ENCODE measurements at regions not wholly inside any gene's neighbourhood (a gene's known extent, or its start where the extent isn't known, plus 50 kb on each side); places are given as distances from the start of the nearest gene placed in this dataset.

GRCh38 chr18:70536370-70537062, 247.7 kb downstream of the SOCS6 start:
- TF ChIP-seq CTCF (IDR thresholded peaks at IDR 0.05): no peak
- no peak for TF ChIP-seq SP1 (CRISPR knock-in tag; conservative IDR thresholded peaks at IDR 0.05)
- no peak for TF ChIP-seq ATF3 (CRISPR knock-in tag; conservative IDR thresholded peaks at IDR 0.05)
- no peak for TF ChIP-seq TEAD4 (CRISPR knock-in tag; IDR thresholded peaks at IDR 0.05)
- TF ChIP-seq, protein P1, sequence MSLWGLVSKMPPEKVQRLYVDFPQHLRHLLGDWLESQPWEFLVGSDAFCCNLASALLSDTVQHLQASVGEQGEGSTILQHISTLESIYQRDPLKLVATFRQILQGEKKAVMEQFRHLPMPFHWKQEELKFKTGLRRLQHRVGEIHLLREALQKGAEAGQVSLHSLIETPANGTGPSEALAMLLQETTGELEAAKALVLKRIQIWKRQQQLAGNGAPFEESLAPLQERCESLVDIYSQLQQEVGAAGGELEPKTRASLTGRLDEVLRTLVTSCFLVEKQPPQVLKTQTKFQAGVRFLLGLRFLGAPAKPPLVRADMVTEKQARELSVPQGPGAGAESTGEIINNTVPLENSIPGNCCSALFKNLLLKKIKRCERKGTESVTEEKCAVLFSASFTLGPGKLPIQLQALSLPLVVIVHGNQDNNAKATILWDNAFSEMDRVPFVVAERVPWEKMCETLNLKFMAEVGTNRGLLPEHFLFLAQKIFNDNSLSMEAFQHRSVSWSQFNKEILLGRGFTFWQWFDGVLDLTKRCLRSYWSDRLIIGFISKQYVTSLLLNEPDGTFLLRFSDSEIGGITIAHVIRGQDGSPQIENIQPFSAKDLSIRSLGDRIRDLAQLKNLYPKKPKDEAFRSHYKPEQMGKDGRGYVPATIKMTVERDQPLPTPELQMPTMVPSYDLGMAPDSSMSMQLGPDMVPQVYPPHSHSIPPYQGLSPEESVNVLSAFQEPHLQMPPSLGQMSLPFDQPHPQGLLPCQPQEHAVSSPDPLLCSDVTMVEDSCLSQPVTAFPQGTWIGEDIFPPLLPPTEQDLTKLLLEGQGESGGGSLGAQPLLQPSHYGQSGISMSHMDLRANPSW (CRISPR knock-in tag; conservative IDR thresholded peaks at IDR 0.05; ENCODE audit: low read depth): no peak
- no peak for TF ChIP-seq JUN (CRISPR knock-in tag; IDR thresholded peaks at IDR 0.05)
- TF ChIP-seq ZNF532 (CRISPR knock-in tag; IDR thresholded peaks at IDR 0.05; ENCODE audit: borderline replicate concordance): no peak
- TF ChIP-seq CBFB (CRISPR knock-in tag; IDR thresholded peaks at IDR 0.05; ENCODE audit: low read depth): no peak
- no peak for TF ChIP-seq NFYB (CRISPR knock-in tag; conservative IDR thresholded peaks at IDR 0.05; ENCODE audit: low read depth)
- TF ChIP-seq ATF2 (CRISPR knock-in tag; IDR thresholded peaks at IDR 0.05; ENCODE audit: borderline replicate concordance, low read depth): no peak
- TF ChIP-seq, protein P2, sequence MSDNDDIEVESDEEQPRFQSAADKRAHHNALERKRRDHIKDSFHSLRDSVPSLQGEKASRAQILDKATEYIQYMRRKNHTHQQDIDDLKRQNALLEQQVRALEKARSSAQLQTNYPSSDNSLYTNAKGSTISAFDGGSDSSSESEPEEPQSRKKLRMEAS (CRISPR knock-in tag; IDR thresholded peaks at IDR 0.05): no peak
